SKM-1 (cell line): ENCODE measurements at regions not wholly inside any gene's neighbourhood (a gene's known extent, or its start where the extent isn't known, plus 50 kb on each side); places are given as distances from the start of the nearest gene placed in this dataset.

Experiments used
- DNase-seq: peaks from one replicate; lab custom pipeline; 2025; ENCODE audit not compliant: unreplicated experiment; lab: John Stamatoyannopoulos, UW

DNA sequence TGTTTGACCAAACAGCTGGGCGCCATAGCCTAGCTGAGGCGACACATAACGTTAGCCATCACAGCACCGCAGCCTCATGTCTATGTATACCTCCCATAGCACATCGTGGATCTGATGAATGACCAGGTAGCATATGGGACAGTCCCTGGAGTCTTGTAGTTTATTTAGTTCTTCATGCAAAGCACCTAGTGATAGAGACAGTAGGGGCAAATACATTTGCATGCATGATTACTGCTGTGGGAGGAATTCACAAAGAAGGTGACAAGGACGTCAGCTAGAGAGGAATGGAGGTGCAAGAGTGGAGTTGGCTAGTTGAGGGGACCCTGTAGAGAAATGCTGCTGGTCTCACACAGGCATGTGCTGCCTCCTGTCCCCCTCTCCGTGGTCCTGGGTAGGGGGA lies 478.9 kb upstream of the HS6ST1 start:
- no peak for DNase-seq

- no peak for DNase-seq
Observed at GRCh38 chr2:128797937-128798336, 479.3 kb upstream of the HS6ST1 start.

GRCh38 chr2:128798502-128799283 lies 480.0 kb upstream of the HS6ST1 start:
- DNase-seq = no peak

- no peak for DNase-seq
Observed at GRCh38 chr2:128799284-128799552, 480.6 kb upstream of the HS6ST1 start.

DNA sequence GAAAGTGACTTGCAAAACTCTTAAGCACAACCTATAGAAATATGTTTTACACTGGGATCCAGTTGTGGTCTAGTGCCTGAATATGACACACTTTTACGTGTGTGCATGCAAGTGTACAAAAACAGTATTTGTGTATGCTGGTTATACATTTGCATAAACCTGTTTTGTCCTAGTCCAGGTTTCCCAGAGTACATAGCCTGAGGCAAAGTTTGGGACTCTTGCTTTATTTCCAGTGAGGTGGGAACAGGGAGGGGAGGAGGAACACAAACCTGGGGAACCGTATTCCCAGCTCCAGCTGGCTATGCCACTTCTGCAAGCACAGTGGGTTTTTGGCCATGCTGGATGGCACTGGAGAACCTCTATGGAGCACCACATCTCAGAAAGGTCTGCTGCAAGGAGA lies 481.1 kb upstream of the HS6ST1 start:
- no peak for DNase-seq

- DNase-seq = no peak
Observed at GRCh38 chr2:128801576-128801975, 482.9 kb upstream of the HS6ST1 start.

DNA sequence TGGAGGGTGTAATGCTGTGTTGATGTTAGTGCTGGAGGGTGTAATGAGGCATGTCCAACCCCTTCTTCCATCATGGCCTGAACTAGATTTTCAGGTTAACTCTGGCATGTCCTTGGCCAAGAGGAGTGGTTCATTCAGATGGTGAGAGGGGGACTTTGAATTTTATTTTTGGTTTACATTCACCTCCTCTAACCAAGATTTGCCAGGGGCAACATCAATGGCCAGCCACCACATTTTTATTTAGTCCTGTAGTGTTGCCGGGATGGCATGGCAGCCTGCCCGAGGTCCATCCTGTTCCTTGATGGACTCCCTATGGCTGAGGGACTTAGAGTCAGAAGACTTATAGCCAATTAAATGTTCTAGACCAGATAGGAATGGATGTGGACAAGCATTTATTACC lies 484.6 kb upstream of the HS6ST1 start:
- no peak for DNase-seq

DNA sequence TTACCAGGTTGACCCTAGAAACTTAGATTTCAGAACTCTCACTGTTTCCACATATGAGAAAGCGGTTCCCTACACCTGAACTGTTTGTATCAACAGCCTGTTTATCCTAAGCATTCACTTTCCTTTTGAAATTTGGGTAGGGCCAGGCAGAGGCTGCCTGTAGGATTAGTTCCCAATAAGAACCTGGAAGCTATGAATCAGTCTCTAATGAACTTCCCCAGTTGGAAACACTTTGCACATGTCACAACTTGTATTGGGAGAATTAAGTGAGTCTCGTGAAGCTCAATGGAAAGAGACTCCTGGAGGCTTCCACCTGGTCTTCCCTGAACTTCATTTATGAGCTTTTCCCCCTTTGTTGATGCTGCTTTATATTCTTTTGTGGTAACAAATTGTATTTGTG lies 486.6 kb upstream of the HS6ST1 start:
- no peak for DNase-seq

- DNase-seq = no peak
Observed at GRCh38 chr2:128805918-128806317, 487.2 kb upstream of the HS6ST1 start.

GRCh38 chr2:128807317-128807716 lies 488.6 kb upstream of the HS6ST1 start:
- no peak for DNase-seq

DNA sequence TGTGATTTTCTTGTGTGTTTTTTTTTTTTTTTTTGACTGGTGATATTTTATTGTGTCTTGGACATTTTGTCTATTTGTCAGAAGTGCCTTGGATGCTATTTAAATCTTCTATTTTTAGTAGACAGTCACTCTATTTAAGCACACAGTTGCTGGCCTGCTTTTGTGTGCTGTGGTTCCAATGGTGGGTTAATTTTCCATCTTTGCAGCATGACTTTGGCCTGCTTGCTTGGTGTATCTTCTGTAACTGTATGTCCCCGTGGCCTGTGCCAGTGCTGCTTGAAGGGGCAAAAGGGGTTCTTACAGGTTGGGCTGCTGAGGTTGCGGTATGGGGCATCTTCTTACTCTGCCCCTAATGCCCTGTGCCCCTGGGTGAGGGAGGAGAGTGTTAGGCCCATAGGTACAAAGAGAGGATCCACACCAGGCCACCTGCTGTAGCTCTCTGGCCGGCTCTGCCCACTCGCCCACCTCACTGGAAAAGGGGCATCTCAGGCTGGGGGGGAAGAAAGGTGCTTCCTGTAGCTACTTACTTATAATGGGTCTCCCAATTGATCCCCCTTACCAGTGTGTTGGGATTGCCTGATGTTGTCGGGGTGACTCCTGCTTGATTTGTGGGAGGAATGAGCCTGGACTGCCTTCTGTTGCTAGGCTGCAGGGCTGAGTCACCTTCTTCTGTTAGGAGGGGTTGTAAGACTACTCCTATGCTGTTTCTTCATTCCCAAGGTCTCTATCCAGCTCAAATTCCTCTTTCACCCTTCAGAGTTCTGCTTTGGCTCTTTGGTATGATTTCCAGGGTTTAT lies 490.0 kb upstream of the HS6ST1 start:
- DNase-seq = no peak

GRCh38 chr2:128809259-128809636 lies 490.6 kb upstream of the HS6ST1 start:
- no peak for DNase-seq

GRCh38 chr2:128809880-128810279 lies 491.2 kb upstream of the HS6ST1 start:
- DNase-seq = no peak

- DNase-seq = no peak
Observed at GRCh38 chr2:128812183-128812940, 493.7 kb upstream of the HS6ST1 start.

DNA sequence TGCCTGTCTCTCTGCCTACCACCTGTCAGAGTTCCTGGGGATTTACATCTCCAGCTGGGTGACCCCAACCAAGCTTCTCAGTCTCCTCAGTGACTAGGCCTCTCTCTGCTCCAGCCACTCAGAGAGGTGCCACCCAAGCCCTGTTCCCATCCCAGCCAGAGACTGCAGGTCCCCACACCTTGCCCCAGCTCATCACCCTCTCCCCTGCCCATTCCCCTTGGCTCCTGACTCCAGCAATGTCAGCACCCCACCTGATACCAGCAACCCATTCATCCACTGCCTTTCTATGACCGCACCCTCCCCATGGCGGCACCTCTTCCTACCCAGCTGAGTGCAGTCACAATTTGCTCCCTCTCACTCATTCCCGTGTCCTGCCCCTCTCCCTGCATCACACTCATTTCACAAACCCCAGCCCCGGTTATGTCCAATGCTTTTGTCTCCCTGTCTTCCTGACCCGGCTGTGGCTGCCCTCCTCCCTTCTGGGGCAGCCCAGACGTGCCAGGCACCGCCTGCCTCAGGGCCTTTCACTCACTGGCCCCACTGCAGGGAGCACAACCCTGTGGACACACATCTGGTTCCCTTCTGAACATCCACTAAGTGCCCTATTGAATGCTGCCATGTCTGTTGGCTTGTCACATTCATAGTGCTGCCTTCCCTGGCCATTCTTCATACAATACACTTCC lies 494.8 kb upstream of the HS6ST1 start:
- DNase-seq = no peak

DNA sequence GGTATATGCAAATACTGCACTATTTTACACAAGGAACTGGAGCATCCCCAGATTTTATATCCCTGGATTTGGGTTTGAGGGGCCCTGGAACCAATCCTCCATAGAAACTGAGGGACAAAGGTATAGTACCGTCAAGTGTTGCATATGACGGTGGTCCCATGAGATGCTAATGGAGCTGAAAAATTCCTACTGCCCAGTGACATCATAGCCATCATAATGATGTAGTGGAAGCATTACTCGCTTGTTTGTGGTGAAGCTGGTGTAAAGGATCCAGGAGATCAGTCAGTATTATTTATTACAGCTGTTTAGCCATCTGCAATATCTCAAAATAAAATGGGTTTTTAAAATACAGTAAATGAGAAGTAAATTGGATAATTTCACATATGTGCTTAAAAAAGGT lies 496.6 kb upstream of the HS6ST1 start:
- DNase-seq = no peak

DNA sequence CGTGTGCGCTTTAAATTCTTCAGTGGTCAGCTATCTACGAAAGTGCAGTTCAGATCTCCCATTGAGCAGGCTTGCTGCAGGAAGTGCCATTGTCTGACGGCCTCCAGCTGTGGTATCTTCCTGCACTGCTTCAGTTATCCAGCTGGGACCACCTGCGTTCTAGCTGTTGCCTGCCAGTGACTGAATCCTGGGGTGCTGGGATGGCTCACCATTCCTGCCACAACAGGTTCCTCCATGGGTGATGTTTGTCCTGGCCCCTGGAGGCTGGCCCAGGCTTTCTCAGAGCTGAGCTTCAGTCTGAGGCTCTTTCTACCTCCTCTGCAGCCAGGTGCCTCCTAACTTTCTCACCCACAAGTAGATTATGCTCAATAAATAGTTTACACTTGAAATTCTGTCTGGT lies 498.5 kb upstream of the HS6ST1 start:
- no peak for DNase-seq

DNA sequence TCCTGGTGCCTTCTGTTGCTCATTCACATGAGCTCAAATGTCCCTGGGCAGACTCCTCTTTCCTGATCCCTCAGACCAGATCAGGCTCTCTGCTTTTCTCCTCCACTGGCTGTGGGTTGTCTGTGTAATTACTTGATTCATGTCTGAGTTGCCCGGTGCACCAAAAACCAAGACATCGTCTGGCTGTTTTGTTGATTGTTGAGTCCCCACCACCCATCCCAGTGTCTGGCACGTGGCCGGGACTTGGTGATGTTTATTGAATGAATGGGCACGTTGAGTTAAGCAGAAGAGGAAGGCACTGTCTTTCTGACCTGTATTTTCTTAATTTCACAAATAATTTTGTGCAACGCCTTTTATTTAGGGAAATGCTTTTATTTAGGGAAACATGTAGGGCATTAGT lies 499.1 kb upstream of the HS6ST1 start:
- no peak for DNase-seq

DNA sequence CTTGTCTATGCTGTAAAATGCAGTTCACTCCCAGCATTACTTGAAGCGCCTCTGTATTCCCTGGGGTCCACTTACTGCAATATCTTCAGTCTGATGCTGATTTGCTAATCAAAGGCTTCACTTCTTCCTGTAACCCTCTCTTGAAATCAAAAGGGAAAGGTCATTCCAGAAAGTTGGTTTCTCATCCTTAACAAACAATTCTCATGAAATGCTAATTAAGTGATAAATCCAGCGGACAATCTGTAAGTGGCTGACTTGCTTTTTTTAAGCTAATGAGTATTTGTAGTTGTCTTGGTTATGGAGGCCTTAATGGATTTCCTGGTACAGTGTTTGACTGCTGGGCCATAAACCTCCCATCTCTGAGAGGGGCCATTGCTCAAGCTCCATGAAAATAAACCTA lies 499.6 kb upstream of the HS6ST1 start:
- DNase-seq = no peak

DNA sequence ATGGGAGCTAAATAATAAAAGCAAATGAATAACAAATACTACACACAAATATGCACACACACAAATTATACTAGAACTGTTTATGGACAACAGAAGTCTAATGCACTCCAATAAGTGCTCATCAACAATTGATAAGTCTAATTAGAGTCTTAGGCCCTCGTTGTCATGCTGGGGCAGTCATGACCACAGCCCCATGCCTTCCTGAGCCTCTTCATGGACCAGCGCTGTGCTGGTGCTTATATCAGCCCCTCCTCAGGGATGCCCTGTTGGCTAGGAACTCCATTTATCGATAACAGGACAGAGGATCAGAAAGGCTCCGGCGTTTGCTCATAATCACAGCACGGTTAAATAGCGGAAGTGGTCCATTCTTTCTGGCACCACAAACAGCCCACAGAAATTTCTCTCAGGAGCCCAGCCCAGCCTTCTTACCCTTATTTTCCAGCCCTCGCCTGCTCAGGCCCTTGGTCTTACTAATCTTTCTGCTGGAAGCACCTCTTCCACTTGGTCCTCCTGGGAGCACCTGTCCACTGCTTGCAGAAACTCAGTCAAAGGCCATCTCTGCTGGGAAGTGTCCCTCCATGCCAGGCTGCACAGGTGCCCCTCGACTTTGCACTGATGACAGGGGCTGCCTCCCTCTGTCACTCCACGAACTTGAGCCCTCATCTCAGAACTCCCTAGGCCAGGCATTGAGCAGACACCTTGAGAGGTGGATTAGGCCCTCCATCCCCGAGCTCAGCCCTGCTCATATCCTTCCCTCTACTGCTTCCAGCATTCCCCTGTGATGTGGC lies 500.2 kb upstream of the HS6ST1 start:
- no peak for DNase-seq

GRCh38 chr2:128820452-128820851 lies 501.8 kb upstream of the HS6ST1 start:
- no peak for DNase-seq
